ENCODE measurements at regions not wholly inside any gene's neighbourhood (a gene's known extent, or its start where the extent isn't known, plus 50 kb on each side); places are given as distances from the start of the nearest gene placed in this dataset.
"Not testable (repeated sequence)": the region's sequence is repeated elsewhere in the genome, so short reads cannot be mapped to it uniquely, and the experiment has no call there.

- no peaks in the 10 kb centered on the region for H3K4me1 ChIP-seq (ENCODE audit: control insufficient read depth, insufficient read depth, low read length)
- intact Hi-C loops (cut with DNase I) = no loop called here
- WGBS = 75% methylated on average over 3 of the region's 3 CpGs
- H3K9me3 ChIP-seq (ENCODE audit: control insufficient read depth, low read length) = no peaks in the 10 kb centered on the region
- DNase-seq = no peak
- no peak overlapping the region for H3K4me3 ChIP-seq (ENCODE audit: low read length)
- ATAC-seq = no peak
- no peak overlapping the region for H3K27ac ChIP-seq (ENCODE audit: low read length)
- H3K27me3 ChIP-seq (ENCODE audit: control insufficient read depth, insufficient read depth) = no peaks in the 10 kb centered on the region
These were observed 453.2 kb upstream of the PTCHD4 start for GRCh38 chr6:48564036-48564820.

- intact Hi-C loops (cut with DNase I) = no loop called here
These were observed 452.4 kb upstream of the PTCHD4 start for GRCh38 chr6:48563433-48563832.

GRCh38 chr6:48560408-48560807 lies 449.4 kb upstream of the PTCHD4 start:
- Histone ChIP-seq H3K4me1 (ENCODE audit: control insufficient read depth, insufficient read depth, low read length) (no peaks in the 10 kb centered on the region), H3K27ac (ENCODE audit: low read length) (no peak overlapping the region), H3K4me3 (ENCODE audit: low read length) (no peak overlapping the region), H3K27me3 (ENCODE audit: control insufficient read depth, insufficient read depth) (no peaks in the 10 kb centered on the region), H3K9me3 (ENCODE audit: control insufficient read depth, low read length) (no peaks in the 10 kb centered on the region)
- intact Hi-C loops (cut with DNase I) = no loop called here
- 63% methylated on average over 3 of the region's 3 CpGs for WGBS
- no peak for DNase-seq
- ATAC-seq = no peak

More at GRCh38 chr6:48563433-48563832, 452.4 kb upstream of the PTCHD4 start:
- Histone ChIP-seq H3K27me3 (ENCODE audit: control insufficient read depth, insufficient read depth) (no peaks in the 10 kb centered on the region), H3K4me1 (ENCODE audit: control insufficient read depth, insufficient read depth, low read length) (no peaks in the 10 kb centered on the region), H3K27ac (ENCODE audit: low read length) (no peak overlapping the region), H3K9me3 (ENCODE audit: control insufficient read depth, low read length) (no peaks in the 10 kb centered on the region), H3K4me3 (ENCODE audit: low read length) (no peak overlapping the region)
- DNase-seq = no peak
- whole genome bisulfite sequencing = 89% methylated on average over 1 of the region's 1 CpG
- ATAC-seq = no peak

- H3K9me3 ChIP-seq (ENCODE audit: control insufficient read depth, low read length) = no peaks in the 10 kb centered on the region
- DNase-seq (no peak), ATAC-seq (no peak)
- H3K4me3 ChIP-seq (ENCODE audit: low read length) = no peak overlapping the region
- no peaks in the 10 kb centered on the region for H3K27me3 ChIP-seq (ENCODE audit: control insufficient read depth, insufficient read depth)
- H3K27ac ChIP-seq (ENCODE audit: low read length) = no peak overlapping the region
- no peaks in the 10 kb centered on the region for H3K4me1 ChIP-seq (ENCODE audit: control insufficient read depth, insufficient read depth, low read length)
- 92% methylated on average over 1 of the region's 1 CpG for WGBS
- intact Hi-C loops (cut with DNase I) = no loop called here
These were observed 442.6 kb upstream of the PTCHD4 start for GRCh38 chr6:48553467-48554189.

GRCh38 chr6:48552905-48553304 lies 441.9 kb upstream of the PTCHD4 start:
- no peak for ATAC-seq
- no peaks in the 10 kb centered on the region for H3K27me3 ChIP-seq (ENCODE audit: control insufficient read depth, insufficient read depth)
- intact Hi-C loops (cut with DNase I) = no loop called here

GRCh38 chr6:48550603-48551002 lies 439.6 kb upstream of the PTCHD4 start:
- H3K27me3 ChIP-seq (ENCODE audit: control insufficient read depth, insufficient read depth) = no peaks in the 10 kb centered on the region
- DNase-seq (no peak), ATAC-seq (no peak)
- H3K9me3 ChIP-seq (ENCODE audit: control insufficient read depth, low read length) = no peaks in the 10 kb centered on the region
- no peaks in the 10 kb centered on the region for H3K4me1 ChIP-seq (ENCODE audit: control insufficient read depth, insufficient read depth, low read length)
- intact Hi-C loops (cut with DNase I) = no loop called here
- no peak overlapping the region for H3K27ac ChIP-seq (ENCODE audit: low read length)
- WGBS = 66% methylated on average over 3 of the region's 3 CpGs
- no peak overlapping the region for H3K4me3 ChIP-seq (ENCODE audit: low read length)

More at GRCh38 chr6:48552905-48553304, 441.9 kb upstream of the PTCHD4 start:
- WGBS = 77% methylated on average over 2 of the region's 2 CpGs
- no peak overlapping the region for H3K27ac ChIP-seq (ENCODE audit: low read length)
- H3K9me3 ChIP-seq (ENCODE audit: control insufficient read depth, low read length) = no peaks in the 10 kb centered on the region
- DNase-seq = no peak
- no peak overlapping the region for H3K4me3 ChIP-seq (ENCODE audit: low read length)
- H3K4me1 ChIP-seq (ENCODE audit: control insufficient read depth, insufficient read depth, low read length) = no peaks in the 10 kb centered on the region

GRCh38 chr6:48542191-48542590 lies 431.2 kb upstream of the PTCHD4 start:
- intact Hi-C loops (cut with DNase I) = no loop called here
- no peaks in the 10 kb centered on the region for H3K27me3 ChIP-seq (ENCODE audit: control insufficient read depth, insufficient read depth)
- DNase-seq (no peak), ATAC-seq (no peak)
- no peak overlapping the region for H3K27ac ChIP-seq (ENCODE audit: low read length)
- H3K9me3 ChIP-seq (ENCODE audit: control insufficient read depth, low read length) = no peaks in the 10 kb centered on the region
- no peaks in the 10 kb centered on the region for H3K4me1 ChIP-seq (ENCODE audit: control insufficient read depth, insufficient read depth, low read length)
- no peak overlapping the region for H3K4me3 ChIP-seq (ENCODE audit: low read length)
- 74% methylated on average over 2 of the region's 2 CpGs for WGBS

- intact Hi-C loops (cut with DNase I) = no loop called here
These were observed 430.7 kb upstream of the PTCHD4 start for GRCh38 chr6:48541649-48542048.

GRCh38 chr6:48535582-48536009 lies 424.6 kb upstream of the PTCHD4 start:
- intact Hi-C loops (cut with DNase I) = no loop called here
- DNase-seq (no peak), ATAC-seq (no peak)
- H3K4me3 ChIP-seq (ENCODE audit: low read length) = no peak overlapping the region
- WGBS = 27% methylated on average over 1 of the region's 1 CpG
- no peak overlapping the region for H3K27ac ChIP-seq (ENCODE audit: low read length)
- H3K4me1 ChIP-seq (ENCODE audit: control insufficient read depth, insufficient read depth, low read length) = no peaks in the 10 kb centered on the region
- no peaks in the 10 kb centered on the region for H3K27me3 ChIP-seq (ENCODE audit: control insufficient read depth, insufficient read depth)
- no peaks in the 10 kb centered on the region for H3K9me3 ChIP-seq (ENCODE audit: control insufficient read depth, low read length)

More at GRCh38 chr6:48541649-48542048, 430.7 kb upstream of the PTCHD4 start:
- Histone ChIP-seq H3K27ac (ENCODE audit: low read length) (no peak overlapping the region), H3K4me3 (ENCODE audit: low read length) (no peak overlapping the region), H3K9me3 (ENCODE audit: control insufficient read depth, low read length) (no peaks in the 10 kb centered on the region), H3K4me1 (ENCODE audit: control insufficient read depth, insufficient read depth, low read length) (no peaks in the 10 kb centered on the region), H3K27me3 (ENCODE audit: control insufficient read depth, insufficient read depth) (no peaks in the 10 kb centered on the region)
- ATAC-seq (no peak), DNase-seq (no peak)

GRCh38 chr6:48530978-48531377 lies 420.0 kb upstream of the PTCHD4 start:
- intact Hi-C loops (cut with DNase I); H3K27me3 ChIP-seq (ENCODE audit: control insufficient read depth, insufficient read depth); H3K4me3 ChIP-seq (ENCODE audit: low read length); H3K27ac ChIP-seq (ENCODE audit: low read length); H3K9me3 ChIP-seq (ENCODE audit: control insufficient read depth, low read length); H3K4me1 ChIP-seq (ENCODE audit: control insufficient read depth, insufficient read depth, low read length); ATAC-seq; DNase-seq: not testable (repeated sequence)
- 86% methylated on average over 3 of the region's 3 CpGs for WGBS

GRCh38 chr6:48525849-48526248 lies 414.9 kb upstream of the PTCHD4 start:
- Histone ChIP-seq H3K27me3 (ENCODE audit: control insufficient read depth, insufficient read depth) (no peaks in the 10 kb centered on the region), H3K4me1 (ENCODE audit: control insufficient read depth, insufficient read depth, low read length) (no peaks in the 10 kb centered on the region), H3K27ac (ENCODE audit: low read length) (no peak overlapping the region), H3K9me3 (ENCODE audit: control insufficient read depth, low read length) (no peaks in the 10 kb centered on the region), H3K4me3 (ENCODE audit: low read length) (no peak overlapping the region)
- DNase-seq (no peak), ATAC-seq (no peak)
- intact Hi-C loops (cut with DNase I) = no loop called here
- WGBS = 60% methylated on average over 2 of the region's 2 CpGs

All from right cardiac atrium (tissue), 5 donors.